ENCODE measurements at regions not wholly inside any gene's neighbourhood (a gene's known extent, or its start where the extent isn't known, plus 50 kb on each side); places are given as distances from the start of the nearest gene placed in this dataset.

DNA sequence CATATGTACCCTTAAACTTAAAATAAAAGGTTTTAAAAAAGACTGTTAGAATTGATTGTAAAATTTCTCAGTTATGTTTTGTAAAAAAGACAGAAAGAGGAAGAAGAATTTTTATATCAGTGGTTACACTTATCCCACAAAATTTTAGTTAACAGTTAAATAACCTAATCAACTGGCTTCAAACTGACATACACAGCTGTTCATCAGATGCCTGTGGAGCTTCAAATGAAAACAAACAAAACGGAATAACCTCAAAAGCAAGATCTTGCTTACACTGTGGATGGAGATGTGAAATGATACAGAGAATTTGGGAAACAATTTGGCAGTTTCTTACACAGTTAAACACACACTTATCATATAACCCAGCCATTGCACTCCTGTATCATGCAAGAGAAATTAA, 521.0 kb downstream of the ETS1 start:
- DNase-seq, result no peak

DNA sequence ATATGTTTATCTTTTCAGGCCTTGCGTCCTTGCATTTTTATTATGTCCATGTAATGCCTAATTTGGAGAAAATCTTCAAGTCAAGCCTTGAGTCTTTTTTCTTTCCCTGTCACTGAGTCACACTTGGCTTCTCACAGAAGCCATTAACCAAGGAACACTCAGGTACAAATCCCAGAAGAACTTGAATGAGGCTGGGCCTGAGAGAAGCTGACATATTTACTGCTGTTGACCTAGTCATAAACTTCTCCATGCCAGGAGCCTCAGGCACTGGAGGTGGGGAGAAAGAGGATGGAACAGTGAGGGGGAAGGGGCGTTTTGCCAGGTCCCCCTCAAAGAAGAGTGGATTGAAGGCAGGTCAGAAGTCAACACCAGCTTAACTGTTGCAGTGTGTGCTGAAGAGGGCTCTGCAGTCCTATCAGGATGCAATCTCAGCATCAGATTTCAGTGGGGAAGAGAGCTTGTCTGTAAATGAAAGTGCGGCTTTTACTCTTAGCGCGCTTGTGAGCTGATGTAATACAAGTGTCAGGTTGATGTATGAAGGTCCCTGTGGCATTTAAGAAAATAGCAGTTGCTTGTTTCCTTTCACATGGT, 526.0 kb downstream of the ETS1 start:
- DNase-seq, result no peak

DNA sequence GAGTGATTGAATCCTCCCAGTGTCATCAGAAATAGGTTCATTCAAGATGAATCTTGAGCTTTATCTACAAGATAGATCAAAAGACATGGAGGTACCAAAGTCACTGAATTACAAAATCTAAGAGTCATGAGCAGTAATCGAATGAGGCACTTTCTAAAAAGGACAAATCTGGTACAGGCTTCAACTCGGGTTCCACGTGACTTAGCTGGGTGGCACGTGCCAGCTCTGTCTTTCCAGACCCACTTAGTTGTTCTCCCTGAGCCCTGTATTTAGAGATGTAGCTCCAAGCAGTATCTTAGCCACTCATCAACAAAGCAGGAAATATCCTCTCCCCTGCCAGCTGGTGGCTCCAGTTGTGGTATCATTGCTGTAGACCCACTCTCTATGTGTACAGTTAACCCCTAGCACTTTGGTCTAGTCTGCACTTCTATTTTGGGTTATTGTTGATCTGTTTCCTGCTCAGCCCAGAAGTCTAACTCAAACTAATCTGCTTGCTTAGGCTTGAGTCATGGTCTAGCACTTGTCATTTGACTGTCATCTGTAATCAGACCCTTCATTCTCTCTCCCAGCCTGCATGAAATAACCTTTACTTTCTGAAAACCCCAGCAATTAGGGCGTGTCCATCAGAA, 528.7 kb downstream of the ETS1 start:
- DNase-seq, result no peak

DNA sequence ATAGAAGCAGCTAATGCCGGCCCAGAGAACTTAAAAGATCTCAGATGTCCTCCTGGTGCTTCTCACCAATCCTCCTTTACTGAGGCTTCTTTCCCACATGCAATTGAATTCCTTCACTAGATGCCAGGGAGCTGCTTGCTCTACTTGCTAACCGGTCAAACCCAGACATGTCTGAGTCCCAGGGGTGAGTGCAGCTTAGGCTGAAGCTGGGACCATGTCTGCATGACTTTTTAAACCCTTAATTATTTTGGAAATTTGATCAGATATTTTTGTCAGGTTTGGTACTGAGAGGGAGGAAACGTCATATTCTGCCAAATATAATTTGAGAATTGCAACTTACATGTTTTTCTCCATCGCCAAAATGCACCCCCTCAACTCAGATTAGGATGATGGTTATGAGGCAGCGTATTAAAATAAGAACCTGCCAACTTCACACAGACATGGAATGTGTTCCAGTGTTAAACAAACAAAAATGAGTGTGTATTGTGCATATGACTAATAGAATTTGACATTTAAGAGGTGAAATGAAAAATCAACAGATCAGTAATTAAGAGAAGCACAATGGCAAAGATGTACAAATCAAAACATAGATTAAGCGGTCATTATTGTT, 529.5 kb downstream of the ETS1 start:
- no peak for DNase-seq

DNA sequence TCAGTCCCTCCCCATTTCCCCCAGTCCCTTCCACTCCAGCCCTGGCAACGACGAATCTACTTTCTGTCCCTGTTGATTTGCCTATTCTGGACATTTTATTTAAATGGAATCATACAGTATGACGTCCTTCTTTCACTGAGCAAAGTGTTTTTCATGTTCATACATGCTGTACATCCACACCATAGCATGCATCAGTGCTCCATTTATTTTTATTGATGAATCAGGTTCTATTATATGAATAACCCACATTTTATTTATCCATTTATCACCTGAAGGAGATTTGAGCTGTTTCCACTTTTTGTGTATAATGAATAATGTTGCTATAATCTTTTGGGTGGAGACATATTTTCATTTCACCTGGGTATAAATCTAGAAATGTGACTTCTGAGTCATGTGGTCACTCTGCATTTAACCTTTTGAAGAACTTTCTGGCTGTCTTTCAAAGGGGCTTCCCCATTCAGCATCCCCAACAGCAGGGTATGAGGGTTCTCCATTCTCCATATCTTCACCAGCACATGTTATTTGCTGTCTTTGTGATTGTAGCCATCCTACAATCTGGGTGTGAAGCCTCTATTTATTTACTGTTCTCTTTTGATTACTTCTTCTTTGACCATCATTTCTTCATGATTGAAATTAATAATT, 531.7 kb downstream of the ETS1 start:
- DNase-seq, result no peak

DNA sequence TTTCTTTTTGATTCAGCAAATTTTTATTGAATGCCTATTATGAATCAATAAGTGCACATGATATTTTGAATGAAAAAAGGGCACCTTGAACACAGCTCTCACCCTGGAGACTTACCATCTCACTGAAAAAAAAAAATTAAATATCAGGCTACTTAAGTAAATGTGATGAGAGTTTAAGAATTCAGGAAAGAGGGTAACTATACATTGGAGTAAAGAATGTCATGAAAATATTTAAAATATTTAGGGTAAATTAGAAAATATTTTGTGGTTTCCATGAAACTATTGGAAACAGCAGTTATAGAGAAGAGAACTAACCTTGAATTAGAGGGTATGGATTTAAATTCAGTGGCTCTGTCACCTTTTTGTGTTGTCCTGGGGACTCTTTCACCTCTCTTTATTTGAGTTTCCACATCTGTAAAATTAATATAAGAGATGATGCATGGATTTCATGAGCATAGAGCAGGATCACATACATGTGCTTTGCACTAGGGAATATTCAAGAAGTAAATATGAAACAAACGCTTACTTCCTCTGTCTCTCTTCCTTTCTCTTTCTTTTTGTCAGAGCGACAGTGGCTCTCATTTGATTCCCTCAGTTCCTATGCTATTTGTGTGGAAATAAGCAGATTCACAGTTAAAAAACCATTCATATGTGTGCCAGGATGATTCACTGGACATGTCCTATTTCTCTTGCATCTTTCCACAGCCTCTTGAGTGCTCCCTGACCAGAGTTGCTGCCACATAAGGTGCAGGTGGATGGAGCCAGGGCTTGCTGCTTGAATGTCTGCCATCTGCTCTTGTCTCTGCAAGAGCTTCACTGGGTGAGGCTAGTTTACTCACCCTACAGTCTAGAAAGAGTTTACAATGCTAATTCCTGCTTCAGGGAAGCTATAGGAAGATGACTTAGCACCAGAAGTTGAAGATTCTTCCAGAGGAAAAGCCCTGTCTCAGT, 533.1 kb downstream of the ETS1 start:
- no peak for DNase-seq

DNA sequence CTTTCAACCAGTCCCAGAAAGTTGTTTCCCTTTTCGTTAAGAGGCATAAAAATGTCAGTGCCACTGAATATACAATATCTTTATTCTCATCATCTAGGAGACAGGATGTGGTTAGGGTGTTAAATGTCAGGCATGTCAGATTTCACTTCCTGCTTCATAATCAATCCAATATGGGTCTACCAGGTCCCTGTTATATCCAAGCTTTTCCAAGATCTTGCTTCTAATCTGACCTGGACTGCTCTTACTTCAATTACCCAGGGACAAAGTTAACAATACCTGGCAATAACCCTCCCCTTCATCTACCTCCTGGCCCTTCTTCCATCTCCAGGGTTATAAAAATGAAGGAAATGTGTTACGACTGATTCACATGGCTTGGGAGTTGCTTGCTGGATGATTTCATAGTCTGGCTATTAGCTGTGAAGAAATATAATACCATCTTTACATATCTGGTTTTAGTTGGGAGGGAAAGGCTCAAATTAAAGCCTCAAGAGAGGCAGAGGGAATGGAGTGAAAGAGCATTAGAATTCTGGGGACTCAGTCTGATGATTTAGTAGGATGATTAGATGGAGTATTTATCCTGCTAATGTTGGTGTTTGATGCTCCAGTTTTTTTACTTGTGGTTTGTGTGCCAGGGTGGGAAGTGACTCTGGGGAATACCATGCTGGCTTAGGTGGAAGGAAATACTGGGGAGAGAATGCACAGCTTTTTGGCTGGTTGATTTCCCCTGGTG, 534.3 kb downstream of the ETS1 start:
- DNase-seq, result no peak

DNA sequence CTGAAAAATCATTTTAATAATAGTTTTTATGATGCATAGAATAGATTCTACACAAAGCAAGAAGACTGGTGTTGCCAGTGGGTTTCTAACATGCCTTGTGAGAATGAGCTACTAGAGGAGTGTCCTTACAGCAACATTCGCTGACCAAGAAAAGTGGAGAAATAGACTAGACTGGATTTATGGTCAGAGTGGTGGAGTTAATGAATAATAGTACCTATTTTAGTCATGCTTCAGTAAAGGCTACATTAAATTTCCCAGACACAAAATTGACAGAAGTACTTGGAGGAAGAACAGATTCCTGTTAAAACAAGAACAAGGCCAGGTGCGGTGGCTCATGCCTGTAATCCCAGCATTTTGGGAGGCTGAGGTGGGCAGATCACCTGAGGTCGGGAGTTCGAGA, 539.2 kb downstream of the ETS1 start:
- no peak for DNase-seq

DNA sequence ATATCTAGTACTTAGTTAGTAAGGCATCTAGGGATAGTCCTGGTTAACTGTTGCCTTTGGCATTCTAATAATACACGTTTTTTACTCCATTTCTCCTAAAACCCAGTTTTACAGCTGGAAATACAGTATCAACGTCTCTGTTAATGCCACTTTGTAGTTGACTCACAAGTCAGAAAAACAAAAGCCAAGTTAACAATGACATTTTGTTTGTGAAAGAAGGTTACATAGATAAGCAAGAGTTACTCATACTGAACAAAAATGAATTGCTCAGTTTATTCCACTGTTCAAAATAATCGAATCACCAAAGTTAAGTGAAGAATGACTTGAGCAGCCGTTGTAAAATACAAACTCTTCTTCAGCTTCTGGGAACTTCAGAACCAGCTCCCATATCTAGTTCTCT, 540.3 kb downstream of the ETS1 start:
- DNase-seq, result no peak

DNA sequence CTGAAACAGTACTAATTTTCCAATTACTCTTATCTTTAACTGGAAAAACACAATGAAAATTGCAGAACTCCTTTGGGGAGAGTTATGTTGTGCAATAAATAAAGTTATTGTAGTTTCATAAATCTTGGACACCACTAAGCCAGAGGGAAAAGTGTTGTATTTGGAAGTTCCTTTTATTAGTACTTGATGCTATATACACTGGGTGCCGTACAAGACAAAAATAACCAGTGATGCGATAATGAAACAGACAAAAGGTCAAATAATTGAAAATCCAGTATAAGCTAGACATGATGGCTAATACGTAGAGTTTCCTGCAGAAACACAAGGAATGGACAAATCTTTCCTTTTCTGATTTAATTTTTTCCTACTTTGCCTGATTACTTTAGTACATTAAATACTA, 541.1 kb downstream of the ETS1 start:
- DNase-seq, result no peak

DNA sequence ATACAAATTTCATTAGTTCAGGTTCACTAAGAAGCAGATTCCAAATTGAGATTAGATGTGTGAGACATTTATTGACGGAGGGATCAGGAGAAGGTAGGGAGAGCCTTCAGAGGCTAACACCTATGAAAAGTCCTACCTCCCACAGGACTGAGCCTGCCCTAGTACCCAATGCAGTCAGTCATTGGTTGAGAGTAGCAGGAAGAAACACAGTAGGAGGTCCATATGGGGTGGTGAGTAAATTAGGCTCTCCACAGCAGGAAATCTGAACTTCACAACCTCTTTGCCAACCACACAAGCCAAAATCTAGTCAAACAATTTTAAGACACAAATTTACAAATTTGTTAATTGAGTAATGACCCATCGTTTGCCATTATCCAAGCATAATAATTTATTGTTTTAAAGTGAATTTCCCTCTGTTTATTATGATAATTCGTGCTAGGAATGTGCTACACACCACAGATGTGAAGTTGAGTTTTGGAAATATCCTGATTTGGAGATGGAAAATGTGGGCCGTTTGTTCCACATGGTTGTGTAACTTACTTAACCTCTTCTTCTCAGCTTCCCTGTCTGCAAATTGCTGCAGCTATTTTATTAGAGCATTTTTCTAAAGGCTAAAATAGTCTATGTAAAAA, 542.1 kb downstream of the ETS1 start:
- no peak for DNase-seq

DNA sequence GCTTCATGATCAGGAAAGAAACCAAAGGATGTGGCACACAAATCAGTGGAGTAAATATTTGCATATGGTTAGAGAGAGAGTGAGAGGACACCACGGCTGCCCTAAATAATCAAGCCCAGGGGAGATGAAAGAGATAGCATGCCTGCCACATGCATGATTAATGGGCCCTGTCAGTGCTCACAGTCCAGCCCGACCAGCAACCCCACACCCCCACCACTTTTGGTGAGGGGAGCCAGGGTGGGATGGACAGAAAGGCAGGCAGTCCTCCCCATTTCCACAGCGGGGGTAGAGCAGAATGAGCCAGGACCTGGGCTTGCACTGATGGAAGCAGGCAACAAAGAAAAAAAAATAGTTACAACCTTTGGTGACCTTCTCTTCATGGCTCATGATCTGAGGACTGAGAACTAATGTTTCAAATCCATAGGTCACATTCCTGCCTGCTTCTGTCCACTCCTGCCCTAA, 545.0 kb downstream of the ETS1 start:
- no peak for DNase-seq

DNA sequence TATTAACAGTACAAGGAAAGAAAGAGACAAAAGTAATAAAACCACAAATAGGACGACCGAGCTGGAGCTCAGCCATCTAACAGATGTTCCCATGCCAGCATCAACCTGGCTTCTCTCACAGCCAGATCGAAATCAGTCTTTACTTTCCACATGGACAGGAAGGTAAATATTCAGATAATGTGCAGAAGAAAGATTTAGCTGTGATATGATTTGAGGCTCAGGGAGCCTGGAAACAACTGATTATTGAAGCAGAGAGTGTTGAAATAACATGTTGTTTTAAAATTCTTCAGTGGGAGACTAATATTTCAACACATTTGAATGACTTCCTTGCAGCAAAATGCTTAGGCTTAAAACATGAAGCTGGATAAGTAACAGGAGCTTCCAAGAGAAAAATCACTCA, 546.8 kb downstream of the ETS1 start:
- DNase-seq, result no peak

DNA sequence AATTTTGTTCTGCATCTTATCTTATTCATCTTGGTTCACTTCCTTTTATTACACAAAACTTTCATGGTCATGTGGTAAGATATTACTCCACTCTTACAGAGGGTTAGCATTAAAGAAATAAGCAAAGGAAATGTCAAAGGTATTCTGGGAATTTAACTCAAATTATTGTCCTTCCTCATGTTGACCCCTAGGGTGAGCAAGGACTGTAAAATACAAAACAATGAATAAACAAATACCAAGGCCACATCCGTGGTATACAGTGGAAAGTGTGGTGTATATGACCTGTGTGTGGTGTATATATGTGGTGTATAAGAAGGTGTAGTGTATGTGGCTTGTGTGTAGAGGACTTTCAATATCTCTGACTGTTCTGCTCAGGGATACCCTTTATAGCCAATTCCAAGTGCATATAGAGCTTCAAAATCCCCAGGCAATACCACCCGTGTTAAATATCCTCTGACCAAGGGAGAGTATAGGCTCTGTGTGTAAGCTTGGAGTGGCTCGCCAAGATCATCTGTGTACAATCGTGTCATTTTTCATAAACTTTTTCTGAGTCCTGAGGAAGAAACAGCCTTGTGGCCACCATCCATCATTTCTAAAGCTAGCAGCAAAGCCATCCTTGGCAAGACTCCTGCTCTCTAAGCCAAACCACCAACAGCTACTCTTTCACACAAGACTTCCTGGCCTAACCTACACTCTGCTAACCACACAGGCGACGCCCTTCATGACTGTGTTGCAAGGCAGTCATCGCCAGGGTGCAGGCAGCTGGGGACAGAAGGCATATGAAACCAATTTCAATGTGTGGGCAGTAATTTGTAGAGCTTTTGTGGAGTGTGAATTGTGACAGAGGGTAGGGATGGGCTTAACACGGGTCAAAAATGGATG, 548.0 kb downstream of the ETS1 start:
- peak; percentile 53 to 58 for DNase-seq

DNA sequence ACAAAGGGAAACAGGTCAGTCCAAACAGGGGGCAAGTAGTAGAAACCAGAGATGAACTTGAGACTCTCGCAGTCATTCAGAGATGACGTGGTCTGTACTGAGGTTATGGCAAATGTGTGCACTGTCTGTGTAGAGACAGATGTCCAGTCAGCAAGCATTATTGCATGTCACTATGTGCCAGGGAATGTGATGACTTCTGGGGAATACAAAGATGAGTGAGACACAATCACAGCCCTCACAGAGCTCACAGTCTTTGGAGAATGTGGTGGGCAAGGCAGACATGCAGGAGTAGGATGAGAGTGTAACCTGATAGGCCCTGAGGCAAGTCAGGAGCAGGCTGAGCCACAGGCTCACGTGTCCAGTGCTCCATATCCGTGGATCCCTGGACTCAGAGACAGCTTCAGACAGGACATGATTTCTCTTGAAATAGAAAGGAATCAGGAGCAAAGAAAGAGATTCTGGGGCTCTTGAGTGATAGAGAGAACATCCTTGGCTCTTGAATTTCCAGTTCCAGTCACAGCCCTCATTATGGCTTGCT, 550.7 kb downstream of the ETS1 start:
- no peak for DNase-seq

DNA sequence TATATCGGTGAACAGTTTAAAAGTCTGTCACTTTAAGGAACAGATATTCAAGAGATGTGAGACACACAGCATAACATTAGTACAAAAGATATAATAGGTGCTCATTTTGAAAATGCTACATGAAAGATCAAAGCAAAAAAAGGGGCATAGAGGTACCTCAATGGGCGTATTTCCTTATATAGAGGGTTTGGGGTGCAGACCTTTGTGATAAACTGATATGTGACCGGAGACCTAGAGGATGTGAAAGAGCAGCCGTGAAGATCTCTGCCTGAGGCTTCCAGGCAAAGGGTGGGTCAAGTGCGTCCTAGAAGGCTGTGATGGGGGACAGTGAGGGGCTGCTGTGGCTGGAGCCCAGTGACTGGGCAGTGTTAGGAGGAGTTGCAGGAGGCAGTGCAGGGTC, 551.4 kb downstream of the ETS1 start:
- DNase-seq, result no peak

DNA sequence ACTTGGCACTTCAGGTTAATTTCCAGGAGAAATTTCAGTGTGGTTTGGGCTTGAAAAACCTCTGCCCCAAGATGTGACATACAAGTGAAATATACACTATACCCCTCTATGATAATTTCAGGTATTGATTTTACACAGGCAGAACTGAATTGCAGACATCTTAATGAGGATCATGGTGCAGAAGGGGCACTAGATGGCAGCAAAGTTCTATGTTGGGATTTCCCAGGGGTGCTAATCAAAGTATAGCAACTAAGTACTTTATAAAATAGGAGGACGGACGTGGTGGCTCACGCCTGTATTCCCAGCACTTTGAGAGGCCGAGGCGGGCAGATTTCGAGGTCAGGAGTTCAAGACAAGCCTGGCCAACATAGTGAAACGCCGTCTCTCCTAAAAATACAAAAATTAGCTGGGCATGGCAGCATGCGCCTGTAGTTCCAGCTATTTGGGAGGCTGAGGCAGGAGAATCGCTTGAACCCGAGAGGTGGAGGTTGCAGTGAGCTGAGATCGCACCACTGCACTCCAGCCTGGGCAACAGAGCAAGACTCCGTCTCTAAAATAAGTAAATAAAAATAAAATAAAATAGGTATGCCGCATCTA, 555.7 kb downstream of the ETS1 start:
- peak; percentile 46 to 52 for DNase-seq

DNA sequence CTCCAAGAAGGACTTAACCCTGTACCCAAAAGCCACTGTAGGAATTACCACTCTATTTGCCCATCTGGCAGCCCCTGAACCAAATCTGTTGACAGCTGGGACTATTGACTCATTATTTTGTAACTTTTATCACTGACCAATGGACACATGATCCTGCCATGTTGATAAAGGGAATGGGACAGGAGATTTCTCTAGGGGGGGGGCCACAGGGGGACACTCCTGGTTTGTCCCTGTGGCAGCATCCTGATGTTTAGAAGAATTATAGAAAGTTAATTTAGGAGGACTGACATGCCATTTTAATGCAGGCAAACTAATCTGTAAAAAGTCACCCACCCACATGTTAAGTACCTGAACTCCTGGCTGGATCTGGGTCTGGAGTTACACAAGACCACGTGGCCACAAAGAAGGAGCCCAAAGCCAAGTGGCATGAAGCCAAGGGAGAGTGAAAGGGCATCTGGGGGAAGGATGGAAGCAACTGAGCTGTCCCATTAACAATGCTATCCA, 558.1 kb downstream of the ETS1 start:
- DNase-seq, result no peak

DNA sequence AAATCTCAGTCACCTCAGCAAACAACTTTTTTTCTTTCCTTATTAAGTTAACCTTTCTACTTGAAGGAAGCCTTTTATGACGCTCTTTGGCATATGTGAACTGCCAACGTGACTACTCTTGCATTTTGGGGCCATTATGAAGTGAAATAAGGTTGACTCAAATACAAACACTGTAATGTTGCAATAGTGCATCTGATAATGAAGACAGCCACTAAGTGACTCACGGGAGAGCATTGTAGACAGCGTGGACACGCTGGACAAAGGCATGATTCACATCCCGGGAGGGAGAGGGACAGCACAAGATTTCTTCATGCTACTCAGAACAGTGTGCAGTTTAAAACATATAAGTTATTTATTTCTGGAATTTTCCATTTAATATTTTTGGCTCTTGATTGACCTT, 560.8 kb downstream of the ETS1 start:
- DNase-seq, result no peak

DNA sequence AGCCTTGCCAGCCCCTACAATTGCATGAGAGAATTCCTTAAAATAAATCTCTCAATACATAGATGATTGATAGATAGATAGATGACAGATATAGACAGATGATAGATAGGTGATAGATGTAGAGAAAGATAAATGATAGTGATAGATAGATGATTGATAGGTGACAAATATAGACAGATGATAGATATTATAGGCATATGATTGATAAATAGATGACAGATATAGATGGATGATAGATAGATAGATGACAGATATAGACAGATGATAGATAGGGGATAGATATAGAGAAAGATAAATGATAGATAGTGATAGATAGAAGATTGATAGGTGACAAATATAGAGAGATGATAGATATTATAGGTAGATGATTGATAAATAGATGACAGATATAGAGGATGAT, 564.6 kb downstream of the ETS1 start:
- no peak for DNase-seq
